Astrocyte (in vitro differentiated cells and primary cell): ENCODE measurements at regions not wholly inside any gene's neighbourhood (a gene's known extent, or its start where the extent isn't known, plus 50 kb on each side); places are given as distances from the start of the nearest gene placed in this dataset.

Source experiments
- CTCF ChIP-seq: IDR thresholded peaks from 2 replicates; pipeline ENCODE4 v1.5.1; 2011; ENCODE audit warnings: low read depth, mild to moderate bottlenecking, inconsistent platforms, low read length, moderate library complexity; ENCODE audit not compliant: insufficient read depth
- EZH2 ChIP-seq: IDR thresholded peaks from 2 replicates; pipeline ENCODE4 v1.6.1; 2012; ENCODE audit warnings: mild to moderate bottlenecking, low read length, inconsistent platforms; ENCODE audit not compliant: insufficient read depth

GRCh38 chr22:34950489-34950888 is 115.5 kb upstream of the ISX start:
- TF ChIP-seq CTCF (no peak), EZH2 (no peak)
